Pancreas (tissue), 10 donors: ENCODE measurements at regions not wholly inside any gene's neighbourhood (a gene's known extent, or its start where the extent isn't known, plus 50 kb on each side); places are given as distances from the start of the nearest gene placed in this dataset.
A peak's percentile ranks its signal among the peaks of the same experiment; 100 is the strongest.

Source experiments
- ATAC-seq, 4 donors: fragments of 200-7000 bp; cut with Tn5 transposase; one replicate each; pipeline versions ENCODE4 v1.8.0 to v1.9.1; 2020; ENCODE audit warnings: mild to moderate bottlenecking in 4 of 4, moderate library complexity in 4 of 4
- DNase-seq, 6 donors: peaks; one replicate each; pipeline ENCODE4 v3.0.0-alpha.2; 2020
- FAIRE-seq: peaks from 2 replicates; lab custom pipeline; 2012; peaks lifted over from hg19 to GRCh38; lab: Jason Lieb, UNC
- H3K27ac ChIP-seq, 4 donors: fragments of 200-600 bp; sonication (generic); 1 replicate in 3 of 4; 2 replicates in 1 of 4; pipeline versions ENCODE4 v1.5.0 to v1.8.0; 2020
- H3K27me3 ChIP-seq, 4 donors: fragments of 200-600 bp; one replicate each; pipeline ENCODE4 v1.8.0; 2021
- H3K36me3 ChIP-seq, 3 donors: fragments of 200-600 bp; sonication (generic) in 1 of 3; one replicate each; pipeline versions ENCODE4 v1.5.0 to v1.8.0; 2020 to 2021
- H3K4me1 ChIP-seq, 3 donors: fragments of 200-600 bp; one replicate each; pipeline ENCODE4 v1.8.0; 2021
- H3K4me3 ChIP-seq, 4 donors: fragments of 200-600 bp; sonication (generic) in 2 of 4; one replicate each; pipeline versions ENCODE4 v1.5.0 to v1.8.0; 2020 to 2021
- H3K9me3 ChIP-seq, 4 donors: fragments of 200-600 bp; one replicate each; pipeline ENCODE4 v1.8.0; 2021
- WGBS, 2 donors: extraction: QIAGEN DNeasy Blood & Tissue Kit; methylation state at CpG; one replicate each; pipeline ENCODE4 v1.1.7; 2013; 5-methylcytosine and 5-hydroxymethylcytosine counted together
- intact Hi-C, 3 donors: fragments of 100-400 bp; cut with DNase I; formaldehyde crosslinking; loops; one replicate each; pipeline versions ENCODE4 v1.11.1 to v1.14.2; 2022
- TF ChIP-seq, protein P1 (sequence below), 4 donors: fragments of 200-600 bp; sonication (generic) in 3 of 4; IDR thresholded peaks; one replicate each; pipeline versions ENCODE4 v1.5.0 to v1.8.0; 2021; ENCODE audit warnings: antibody characterized with exemption in 4 of 4
- donor health status: healthy with polysubstance abuse.
- donor health status: DM: no; HTN: no; CAD: no; lungs with moderate emphysema.
- donor health status: DM: no; HTN: no; CAD: no.
- donor health status: control.
- donor health status: control.
- donor health status: Bipolar disorder and iron deficiency.
- donor health status: DM: yes; HTN: yes; CAD: no.
- donor health status: DM: no; HTN: no; CAD: no.
- donor health status: DM: no; HTN: no; CAD: no.
- donor health status: DM: yes; HTN: yes; CAD: no.

DNA sequence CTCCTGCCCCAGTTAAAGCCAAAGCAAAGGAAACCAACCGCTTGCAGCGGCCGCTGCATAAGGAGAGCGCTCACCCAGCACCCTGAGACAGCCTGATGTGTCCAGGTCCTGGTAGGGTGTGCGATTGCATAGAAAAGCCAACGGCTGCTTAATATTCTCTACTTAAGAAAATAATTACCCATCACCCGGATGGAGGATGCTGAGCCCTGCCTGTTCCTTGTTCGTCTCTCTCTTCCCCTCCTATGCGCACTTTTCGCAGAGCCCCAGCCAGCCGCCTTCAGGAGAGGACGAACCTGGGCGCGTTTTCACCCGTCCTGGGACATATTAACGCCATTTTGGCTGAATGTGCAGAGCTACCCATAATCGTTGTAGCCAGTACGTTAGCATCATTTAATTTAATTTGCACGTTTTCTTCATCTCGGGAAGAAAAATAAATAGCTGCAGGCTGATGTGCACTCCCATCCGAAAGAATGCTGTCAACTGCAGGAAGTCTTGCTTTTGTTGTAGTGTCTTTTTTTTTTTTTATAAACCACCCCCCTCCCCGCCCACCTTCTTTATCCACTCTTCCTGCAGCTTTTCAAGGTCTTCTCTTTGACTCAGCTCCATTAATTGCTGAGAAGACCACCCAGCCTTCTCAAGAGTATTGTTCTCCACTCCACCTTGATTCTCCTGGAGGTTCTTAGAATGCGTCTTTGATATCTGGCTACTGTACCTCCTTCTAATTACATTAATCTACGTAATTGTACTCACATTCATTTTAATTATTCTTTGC, 214.5 kb downstream of the TEX29 start:
- FAIRE-seq (no peak), ATAC-seq (peak in 2 of 4 donors; percentile 23 to 42), DNase-seq (peak in 1 of 6 donors; percentile 20)
- H3K36me3 ChIP-seq, result no peaks in the 10 kb centered on the region
- peaks cover 0 to 24% (median 12%) of the 10 kb centered on the region in 4 donors for H3K27me3 ChIP-seq
- WGBS, 2 donors, result 16 to 26% methylated on average over 24 of the region's 24 CpGs
- H3K9me3 ChIP-seq, result no peaks in the 10 kb centered on the region
- H3K4me3 ChIP-seq, result no peak overlapping the region
- TF ChIP-seq, protein P1, sequence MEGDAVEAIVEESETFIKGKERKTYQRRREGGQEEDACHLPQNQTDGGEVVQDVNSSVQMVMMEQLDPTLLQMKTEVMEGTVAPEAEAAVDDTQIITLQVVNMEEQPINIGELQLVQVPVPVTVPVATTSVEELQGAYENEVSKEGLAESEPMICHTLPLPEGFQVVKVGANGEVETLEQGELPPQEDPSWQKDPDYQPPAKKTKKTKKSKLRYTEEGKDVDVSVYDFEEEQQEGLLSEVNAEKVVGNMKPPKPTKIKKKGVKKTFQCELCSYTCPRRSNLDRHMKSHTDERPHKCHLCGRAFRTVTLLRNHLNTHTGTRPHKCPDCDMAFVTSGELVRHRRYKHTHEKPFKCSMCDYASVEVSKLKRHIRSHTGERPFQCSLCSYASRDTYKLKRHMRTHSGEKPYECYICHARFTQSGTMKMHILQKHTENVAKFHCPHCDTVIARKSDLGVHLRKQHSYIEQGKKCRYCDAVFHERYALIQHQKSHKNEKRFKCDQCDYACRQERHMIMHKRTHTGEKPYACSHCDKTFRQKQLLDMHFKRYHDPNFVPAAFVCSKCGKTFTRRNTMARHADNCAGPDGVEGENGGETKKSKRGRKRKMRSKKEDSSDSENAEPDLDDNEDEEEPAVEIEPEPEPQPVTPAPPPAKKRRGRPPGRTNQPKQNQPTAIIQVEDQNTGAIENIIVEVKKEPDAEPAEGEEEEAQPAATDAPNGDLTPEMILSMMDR (IDR thresholded peaks at IDR 0.05), result no peak
- no peak overlapping the region for H3K27ac ChIP-seq
- peaks cover 0 to 11% (median 7%) of the 10 kb centered on the region in 3 donors for H3K4me1 ChIP-seq
- intact Hi-C loops, result no loop called here

DNA sequence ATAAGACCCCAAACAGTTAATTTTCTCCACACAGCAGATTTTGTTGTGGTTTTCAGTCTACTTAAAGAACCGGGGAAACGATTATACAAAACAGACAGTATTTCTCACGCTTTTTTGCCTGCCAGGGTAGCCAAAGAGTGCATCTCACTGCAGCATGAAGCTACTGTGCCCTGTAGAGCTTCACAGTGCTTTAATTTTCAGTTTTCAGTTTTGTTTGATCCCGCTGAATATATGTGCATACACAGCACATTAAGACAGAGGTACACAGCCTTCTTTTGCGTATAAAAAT, 215.0 kb downstream of the TEX29 start:
- Histone ChIP-seq H3K4me3 (no peak overlapping the region), H3K4me1 (peaks cover 0 to 11% (median 7%) of the 10 kb centered on the region in 3 donors), H3K9me3 (no peaks in the 10 kb centered on the region), H3K36me3 (no peaks in the 10 kb centered on the region), H3K27me3 (peaks cover 0 to 18% (median 10%) of the 10 kb centered on the region in 4 donors), H3K27ac (no peak overlapping the region)
- 38 to 65% methylated on average over 5 of the region's 5 CpGs for WGBS, 2 donors
- TF ChIP-seq, protein P1 (IDR thresholded peaks at IDR 0.05), result no peak
- FAIRE-seq, result no peak
- intact Hi-C loops, result no loop called here
- DNase-seq, result no peak
- no peak for ATAC-seq

DNA sequence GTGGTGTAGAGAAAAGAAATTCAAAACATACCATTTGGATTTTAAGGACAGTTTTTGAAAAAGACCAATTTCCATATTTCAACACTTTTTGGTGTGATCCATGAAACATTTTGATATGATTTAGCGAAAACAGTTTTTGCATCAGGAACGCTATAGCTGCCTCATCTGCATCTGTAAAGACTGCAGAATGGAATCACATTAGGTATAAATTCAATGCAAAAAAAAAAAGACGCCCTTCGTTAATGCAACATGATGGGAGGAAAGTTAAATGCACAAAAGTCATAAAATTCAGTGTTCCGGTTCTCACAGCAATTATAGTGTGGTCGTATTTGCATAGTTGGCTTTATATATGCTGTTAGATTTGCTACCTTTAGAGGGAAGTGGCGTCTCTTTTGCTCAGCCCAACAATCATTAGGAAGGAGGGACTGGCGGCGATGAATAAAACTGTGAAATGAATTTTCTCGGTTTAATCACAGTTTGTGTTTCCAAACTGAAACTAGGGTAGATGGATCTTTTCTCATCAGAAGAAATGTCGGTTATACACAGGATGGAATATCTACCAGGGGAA, 215.7 kb downstream of the TEX29 start:
- DNase-seq (no peak), ATAC-seq (no peak), FAIRE-seq (no peak)
- Histone ChIP-seq H3K9me3 (no peaks in the 10 kb centered on the region), H3K27me3 (peaks cover 0 to 12% (median 7%) of the 10 kb centered on the region in 4 donors), H3K36me3 (no peaks in the 10 kb centered on the region), H3K27ac (no peak overlapping the region), H3K4me3 (no peak overlapping the region), H3K4me1 (peaks cover 0 to 11% (median 7%) of the 10 kb centered on the region in 3 donors)
- intact Hi-C loops, result no loop called here
- TF ChIP-seq, protein P1 (IDR thresholded peaks at IDR 0.05), result no peak
- 61 to 81% methylated on average over 11 of the region's 11 CpGs for WGBS, 2 donors

DNA sequence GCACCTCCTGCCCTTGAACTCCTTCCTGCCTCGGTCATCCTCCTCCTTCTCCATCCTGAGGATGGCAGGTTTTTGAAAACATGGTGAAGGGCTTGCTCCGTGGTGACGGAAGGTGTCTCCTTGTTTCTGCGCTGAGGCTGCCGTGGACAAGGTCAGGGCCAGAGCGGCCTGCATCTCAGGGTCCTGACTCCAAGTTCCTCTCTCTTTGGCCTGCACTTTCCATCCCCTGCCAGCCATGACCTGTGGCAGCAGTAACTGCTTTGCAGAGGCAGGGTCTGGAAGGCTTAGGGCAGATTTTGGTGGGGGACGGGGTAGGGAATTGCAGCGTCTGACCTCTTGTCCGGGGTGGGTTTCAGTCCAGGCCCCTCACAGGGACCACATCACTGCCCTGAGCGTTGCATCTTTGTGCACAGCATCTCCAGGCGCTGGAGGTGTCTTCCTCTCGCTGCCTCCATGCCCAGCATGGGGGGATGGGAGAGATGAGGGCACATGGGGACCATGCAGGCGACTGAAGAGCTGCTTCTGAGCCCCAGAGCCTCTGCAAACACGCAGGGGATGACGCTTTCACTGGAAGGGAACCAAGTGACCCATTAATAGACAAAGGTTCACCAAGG, 216.8 kb downstream of the TEX29 start:
- intact Hi-C loops, result no loop called here
- Histone ChIP-seq H3K4me1 (peaks cover 0 to 11% (median 7%) of the 10 kb centered on the region in 3 donors), H3K4me3 (no peak overlapping the region), H3K9me3 (no peaks in the 10 kb centered on the region), H3K27me3 (peaks cover 0 to 9% (median 7%) of the 10 kb centered on the region in 4 donors), H3K27ac (no peak overlapping the region), H3K36me3 (no peaks in the 10 kb centered on the region)
- TF ChIP-seq, protein P1 (IDR thresholded peaks at IDR 0.05), result no peak
- no peak for ATAC-seq
- peak in 1 of 6 donors; percentile 37 for DNase-seq
- 77 to 91% methylated on average over 15 of the region's 15 CpGs for WGBS, 2 donors
- no peak for FAIRE-seq
